ENCODE measurements at regions not wholly inside any gene's neighbourhood (a gene's known extent, or its start where the extent isn't known, plus 50 kb on each side); places are given as distances from the start of the nearest gene placed in this dataset.

DNA sequence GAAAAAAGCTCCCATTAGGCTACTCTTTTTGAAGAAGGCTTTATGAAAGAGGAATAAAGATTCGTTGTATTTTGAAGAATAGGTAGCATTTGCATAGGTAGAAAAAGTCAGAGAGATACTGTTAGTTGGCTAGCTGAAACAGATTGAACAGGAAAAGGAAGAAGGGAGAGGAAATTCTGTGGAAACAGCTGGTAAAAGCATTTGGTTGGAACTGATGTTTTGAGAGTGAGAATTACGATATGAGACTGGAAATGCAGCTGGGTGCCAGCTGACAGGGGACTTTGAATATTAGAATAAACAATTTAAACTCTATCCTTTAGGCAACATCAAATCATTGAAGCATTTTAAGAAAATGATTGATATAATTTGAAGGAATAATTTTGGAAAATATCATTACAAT lies 96.7 kb upstream of the CNTNAP5 start:
- CTCF ChIA-PET = no interaction called here
- TF ChIP-seq ARNT (IDR thresholded peaks at IDR 0.05) (no peak), SP1 (IDR thresholded peaks at IDR 0.05) (no peak), BHLHE40 (IDR thresholded peaks at IDR 0.05; ENCODE audit: borderline replicate concordance) (no peak), HDGF (IDR thresholded peaks at IDR 0.05; ENCODE audit: borderline replicate concordance) (no peak), CTBP1 (IDR thresholded peaks at IDR 0.05; ENCODE audit: borderline replicate concordance) (no peak), FOXM1 (IDR thresholded peaks at IDR 0.05; ENCODE audit: borderline replicate concordance) (no peak), LEF1 (IDR thresholded peaks at IDR 0.05; ENCODE audit: borderline replicate concordance) (no peak), NFRKB (IDR thresholded peaks at IDR 0.05) (no peak), SUZ12 (IDR thresholded peaks at IDR 0.05) (no peak), ZNF384 (IDR thresholded peaks at IDR 0.05) (no peak), FOXA1 (IDR thresholded peaks at IDR 0.05) (no peak), FOXK2 (IDR thresholded peaks at IDR 0.05) (no peak)
- TF ChIP-seq, protein P1, sequence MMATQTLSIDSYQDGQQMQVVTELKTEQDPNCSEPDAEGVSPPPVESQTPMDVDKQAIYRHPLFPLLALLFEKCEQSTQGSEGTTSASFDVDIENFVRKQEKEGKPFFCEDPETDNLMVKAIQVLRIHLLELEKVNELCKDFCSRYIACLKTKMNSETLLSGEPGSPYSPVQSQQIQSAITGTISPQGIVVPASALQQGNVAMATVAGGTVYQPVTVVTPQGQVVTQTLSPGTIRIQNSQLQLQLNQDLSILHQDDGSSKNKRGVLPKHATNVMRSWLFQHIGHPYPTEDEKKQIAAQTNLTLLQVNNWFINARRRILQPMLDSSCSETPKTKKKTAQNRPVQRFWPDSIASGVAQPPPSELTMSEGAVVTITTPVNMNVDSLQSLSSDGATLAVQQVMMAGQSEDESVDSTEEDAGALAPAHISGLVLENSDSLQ (IDR thresholded peaks at IDR 0.05) = no peak
- DNase-seq (ENCODE audit: extremely low spot score) = no peak
- POLR2A ChIA-PET = no interaction called here

DNA sequence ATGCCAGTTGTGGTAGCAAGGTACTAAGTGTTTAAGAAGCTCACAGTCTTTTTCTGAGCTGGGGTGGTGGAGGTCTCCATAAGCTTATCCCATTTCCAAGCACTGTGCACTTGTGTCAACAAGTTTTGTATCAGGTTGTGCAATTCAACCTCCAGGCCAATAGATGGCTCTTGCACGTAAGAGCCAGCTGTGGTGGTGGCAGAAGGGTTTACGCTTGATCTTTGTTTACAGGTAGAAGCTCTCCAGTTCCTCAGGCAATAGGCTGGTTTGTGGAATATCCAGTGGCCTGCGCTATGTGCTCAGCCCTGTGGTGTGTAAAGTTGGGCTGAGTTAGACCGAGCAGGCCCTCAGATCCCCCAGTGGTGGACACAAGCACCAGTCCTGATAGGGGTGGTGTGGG lies 89.7 kb upstream of the CNTNAP5 start:
- ChIA-PET CTCF (no interaction called here), POLR2A (no interaction called here)
- TF ChIP-seq ARNT (IDR thresholded peaks at IDR 0.05) = no peak
- TF ChIP-seq TARDBP (IDR thresholded peaks at IDR 0.05) = no peak
- TF ChIP-seq LEF1 (IDR thresholded peaks at IDR 0.05; ENCODE audit: borderline replicate concordance) = no peak
- no peak for TF ChIP-seq NFRKB (IDR thresholded peaks at IDR 0.05)
- TF ChIP-seq, protein P1 (IDR thresholded peaks at IDR 0.05) = no peak
- no peak for TF ChIP-seq FOXM1 (IDR thresholded peaks at IDR 0.05; ENCODE audit: borderline replicate concordance)
- no peak for TF ChIP-seq FOXK2 (IDR thresholded peaks at IDR 0.05)
- no peak for TF ChIP-seq ZNF384 (IDR thresholded peaks at IDR 0.05)
- TF ChIP-seq ELF4 (IDR thresholded peaks at IDR 0.05) = no peak
- no peak for TF ChIP-seq SUZ12 (IDR thresholded peaks at IDR 0.05)
- no peak for TF ChIP-seq SP1 (IDR thresholded peaks at IDR 0.05)
- TF ChIP-seq FOXA1 (IDR thresholded peaks at IDR 0.05) = no peak
- no peak for TF ChIP-seq L3MBTL2 (conservative IDR thresholded peaks at IDR 0.05)
- no peak for TF ChIP-seq HDGF (IDR thresholded peaks at IDR 0.05; ENCODE audit: borderline replicate concordance)
- TF ChIP-seq CTBP1 (IDR thresholded peaks at IDR 0.05; ENCODE audit: borderline replicate concordance) = no peak
- TF ChIP-seq BHLHE40 (IDR thresholded peaks at IDR 0.05; ENCODE audit: borderline replicate concordance) = no peak
- no peak for DNase-seq (ENCODE audit: extremely low spot score)

DNA sequence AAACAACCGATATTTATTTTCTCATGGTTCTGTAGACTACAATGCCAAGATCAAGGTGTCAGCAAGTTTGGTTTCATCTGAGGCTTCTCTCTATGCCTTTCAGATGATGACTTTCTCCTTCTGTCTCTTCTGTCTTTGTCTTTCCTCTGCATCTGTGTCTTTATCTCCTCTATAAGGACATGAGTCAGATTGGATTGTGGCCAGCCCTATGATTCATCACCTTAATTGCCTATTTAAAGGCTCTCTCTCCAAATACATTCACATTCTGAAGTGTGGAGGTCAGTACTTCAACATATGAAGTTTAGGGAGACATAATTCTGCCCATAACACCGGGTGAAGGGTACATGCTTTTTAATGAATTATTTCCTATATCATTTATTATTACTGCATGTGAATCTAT lies 71.2 kb upstream of the CNTNAP5 start:
- no peak for DNase-seq (ENCODE audit: extremely low spot score)
- CTCF ChIA-PET = no interaction called here
- TF ChIP-seq FOXM1 (IDR thresholded peaks at IDR 0.05; ENCODE audit: borderline replicate concordance) (no peak), ZNF384 (IDR thresholded peaks at IDR 0.05) (no peak), SP1 (IDR thresholded peaks at IDR 0.05) (no peak), ARNT (IDR thresholded peaks at IDR 0.05) (no peak), L3MBTL2 (conservative IDR thresholded peaks at IDR 0.05) (no peak), LEF1 (IDR thresholded peaks at IDR 0.05; ENCODE audit: borderline replicate concordance) (no peak), TARDBP (IDR thresholded peaks at IDR 0.05) (no peak), ELF4 (IDR thresholded peaks at IDR 0.05) (no peak), BHLHE40 (IDR thresholded peaks at IDR 0.05; ENCODE audit: borderline replicate concordance) (no peak), SUZ12 (IDR thresholded peaks at IDR 0.05) (no peak), CTBP1 (IDR thresholded peaks at IDR 0.05; ENCODE audit: borderline replicate concordance) (no peak), NFRKB (IDR thresholded peaks at IDR 0.05) (no peak), FOXK2 (IDR thresholded peaks at IDR 0.05) (no peak), FOXA1 (IDR thresholded peaks at IDR 0.05) (no peak), HDGF (IDR thresholded peaks at IDR 0.05; ENCODE audit: borderline replicate concordance) (no peak)
- TF ChIP-seq, protein P1 (IDR thresholded peaks at IDR 0.05) = no peak
- POLR2A ChIA-PET = no interaction called here

DNA sequence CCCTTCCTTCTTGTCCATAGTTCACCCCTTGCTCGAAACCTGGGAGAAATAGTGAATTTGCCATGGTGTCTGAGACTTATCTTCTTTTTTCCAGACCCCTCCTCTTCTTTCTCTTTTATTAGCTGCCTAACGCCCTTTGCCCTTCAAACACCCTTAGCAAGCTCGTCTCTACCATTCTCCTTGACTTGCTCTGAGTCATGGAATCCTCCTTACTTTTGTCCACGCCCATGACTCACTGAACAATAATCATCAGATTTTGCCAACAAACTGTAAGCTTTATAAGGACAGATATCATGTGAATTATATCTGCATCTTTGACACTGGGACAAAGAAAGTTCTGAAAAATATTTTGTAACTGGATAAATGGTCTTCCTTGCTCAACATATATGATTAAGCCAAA lies 67.1 kb upstream of the CNTNAP5 start:
- no peak for DNase-seq (ENCODE audit: extremely low spot score)
- TF ChIP-seq LEF1 (IDR thresholded peaks at IDR 0.05; ENCODE audit: borderline replicate concordance) (no peak), NFRKB (IDR thresholded peaks at IDR 0.05) (no peak), ZNF384 (IDR thresholded peaks at IDR 0.05) (no peak), FOXM1 (IDR thresholded peaks at IDR 0.05; ENCODE audit: borderline replicate concordance) (no peak), HDGF (IDR thresholded peaks at IDR 0.05; ENCODE audit: borderline replicate concordance) (no peak), TARDBP (IDR thresholded peaks at IDR 0.05) (no peak), CTBP1 (IDR thresholded peaks at IDR 0.05; ENCODE audit: borderline replicate concordance) (no peak), L3MBTL2 (conservative IDR thresholded peaks at IDR 0.05) (no peak), FOXA1 (IDR thresholded peaks at IDR 0.05) (no peak), ARNT (IDR thresholded peaks at IDR 0.05) (no peak), ELF4 (IDR thresholded peaks at IDR 0.05) (no peak), FOXK2 (IDR thresholded peaks at IDR 0.05) (no peak), SP1 (IDR thresholded peaks at IDR 0.05) (no peak)
- TF ChIP-seq, protein P1 (IDR thresholded peaks at IDR 0.05) = no peak
- ChIA-PET CTCF (no interaction called here), POLR2A (no interaction called here)

DNA sequence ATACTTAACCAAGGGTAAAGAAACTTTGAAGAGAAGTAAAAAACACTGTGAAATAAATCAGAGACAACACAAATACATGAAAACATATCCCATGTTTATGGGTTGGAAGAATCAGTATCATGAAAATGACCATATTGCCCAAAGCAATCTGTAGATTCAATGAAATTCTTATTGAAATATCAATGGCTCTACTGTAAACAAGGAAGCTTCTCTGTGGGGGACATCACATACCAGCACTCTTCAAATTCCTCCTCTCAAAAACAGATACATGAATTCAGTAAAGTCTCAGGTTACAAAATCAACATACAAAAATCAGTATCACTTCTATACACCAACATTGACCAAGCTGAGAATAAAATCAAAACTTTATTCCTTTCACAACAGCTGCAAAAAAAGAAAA lies 63.5 kb upstream of the CNTNAP5 start:
- DNase-seq (ENCODE audit: extremely low spot score) = no peak
- TF ChIP-seq ARNT (IDR thresholded peaks at IDR 0.05) = no peak
- TF ChIP-seq FOXK2 (IDR thresholded peaks at IDR 0.05) = no peak
- TF ChIP-seq ELF4 (IDR thresholded peaks at IDR 0.05) = no peak
- no peak for TF ChIP-seq NFRKB (IDR thresholded peaks at IDR 0.05)
- no peak for TF ChIP-seq FOXM1 (IDR thresholded peaks at IDR 0.05; ENCODE audit: borderline replicate concordance)
- no peak for TF ChIP-seq TARDBP (IDR thresholded peaks at IDR 0.05)
- no peak for TF ChIP-seq ZNF384 (IDR thresholded peaks at IDR 0.05)
- TF ChIP-seq SUZ12 (IDR thresholded peaks at IDR 0.05) = no peak
- no peak for TF ChIP-seq HDGF (IDR thresholded peaks at IDR 0.05; ENCODE audit: borderline replicate concordance)
- TF ChIP-seq, protein P1 (IDR thresholded peaks at IDR 0.05) = no peak
- TF ChIP-seq FOXA1 (IDR thresholded peaks at IDR 0.05) = no peak
- no peak for TF ChIP-seq BHLHE40 (IDR thresholded peaks at IDR 0.05; ENCODE audit: borderline replicate concordance)
- TF ChIP-seq LEF1 (IDR thresholded peaks at IDR 0.05; ENCODE audit: borderline replicate concordance) = no peak
- TF ChIP-seq SP1 (IDR thresholded peaks at IDR 0.05) = no peak
- no peak for TF ChIP-seq L3MBTL2 (conservative IDR thresholded peaks at IDR 0.05)
- CTCF ChIA-PET = no interaction called here
- POLR2A ChIA-PET = no interaction called here
